ENCODE measurements at regions not wholly inside any gene's neighbourhood (a gene's known extent, or its start where the extent isn't known, plus 50 kb on each side); places are given as distances from the start of the nearest gene placed in this dataset.

DNA sequence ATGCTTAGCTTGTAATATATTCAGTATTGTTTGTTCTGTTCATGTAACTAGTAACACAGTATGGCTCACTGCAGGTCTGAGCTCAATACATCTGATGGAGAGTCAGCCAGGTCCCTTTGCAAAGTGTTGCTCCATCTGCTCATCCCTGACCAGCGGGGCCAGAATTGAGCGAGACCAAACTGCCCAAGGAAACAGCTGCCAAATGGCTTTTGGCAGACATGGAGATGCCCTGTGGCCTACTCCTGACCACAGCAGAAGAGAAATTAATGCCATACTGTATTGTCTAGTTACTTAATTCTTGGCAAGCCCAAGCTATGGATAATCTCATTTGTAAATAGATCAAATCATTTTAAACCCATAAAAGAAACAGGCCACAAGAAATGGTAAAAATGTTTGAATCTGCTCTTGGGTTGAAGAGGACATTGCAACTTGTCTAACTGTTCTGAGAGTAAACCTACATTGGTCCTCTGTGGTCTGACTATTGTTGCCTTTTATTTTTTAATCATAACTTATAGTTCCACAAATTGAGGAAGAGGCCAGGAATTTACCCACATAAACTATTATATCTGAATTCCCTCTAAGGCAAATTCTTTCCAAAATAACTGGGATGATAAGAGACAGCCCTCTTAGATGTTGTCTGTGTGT, 209.5 kb downstream of the EBLN2 start:
- H3K79me2 ChIP-seq (ENCODE audit: low read depth) = no peaks in the 10 kb centered on the region
- H3K4me1 ChIP-seq = no peaks in the 10 kb centered on the region
- Mint-ChIP-seq H3K9me3 (peaks cover 4% of the 10 kb centered on the region), H3K27ac (no peak overlapping the region), H3K27me3 (ENCODE audit: insufficient read depth, low read depth) (peaks cover 7% of the 10 kb centered on the region), H3K4me3 (no peak overlapping the region), H3K4me1 (peaks cover 2% of the 10 kb centered on the region), H3K36me3 (no peaks in the 10 kb centered on the region)
- no peaks in the 10 kb centered on the region for H3K36me3 ChIP-seq
- no peak overlapping the region for H2AFZ ChIP-seq (replicated peaks)
- H3K27ac ChIP-seq = no peak overlapping the region
- no peaks in the 10 kb centered on the region for H3K27me3 ChIP-seq
- H3F3A ChIP-seq (ENCODE audit: low read depth) = no peaks in the 10 kb centered on the region
- no peak overlapping the region for H3K4me2 ChIP-seq
- H4K20me1 ChIP-seq (ENCODE audit: low read depth) = no peaks in the 10 kb centered on the region
- DNase-seq (ENCODE audit: low spot score) = no peak
- H3K9me3 ChIP-seq (ENCODE audit: low read depth) = no peaks in the 10 kb centered on the region
- no peak overlapping the region for H3K4me3 ChIP-seq
- H3K9ac ChIP-seq = no peak overlapping the region
- no peak for TF ChIP-seq EZH2phosphoT487 (IDR thresholded peaks at IDR 0.05)
- TF ChIP-seq, protein P1, sequence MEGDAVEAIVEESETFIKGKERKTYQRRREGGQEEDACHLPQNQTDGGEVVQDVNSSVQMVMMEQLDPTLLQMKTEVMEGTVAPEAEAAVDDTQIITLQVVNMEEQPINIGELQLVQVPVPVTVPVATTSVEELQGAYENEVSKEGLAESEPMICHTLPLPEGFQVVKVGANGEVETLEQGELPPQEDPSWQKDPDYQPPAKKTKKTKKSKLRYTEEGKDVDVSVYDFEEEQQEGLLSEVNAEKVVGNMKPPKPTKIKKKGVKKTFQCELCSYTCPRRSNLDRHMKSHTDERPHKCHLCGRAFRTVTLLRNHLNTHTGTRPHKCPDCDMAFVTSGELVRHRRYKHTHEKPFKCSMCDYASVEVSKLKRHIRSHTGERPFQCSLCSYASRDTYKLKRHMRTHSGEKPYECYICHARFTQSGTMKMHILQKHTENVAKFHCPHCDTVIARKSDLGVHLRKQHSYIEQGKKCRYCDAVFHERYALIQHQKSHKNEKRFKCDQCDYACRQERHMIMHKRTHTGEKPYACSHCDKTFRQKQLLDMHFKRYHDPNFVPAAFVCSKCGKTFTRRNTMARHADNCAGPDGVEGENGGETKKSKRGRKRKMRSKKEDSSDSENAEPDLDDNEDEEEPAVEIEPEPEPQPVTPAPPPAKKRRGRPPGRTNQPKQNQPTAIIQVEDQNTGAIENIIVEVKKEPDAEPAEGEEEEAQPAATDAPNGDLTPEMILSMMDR (IDR thresholded peaks at IDR 0.05) = no peak
- TF ChIP-seq EZH2 (IDR thresholded peaks at IDR 0.05) = no peak

DNA sequence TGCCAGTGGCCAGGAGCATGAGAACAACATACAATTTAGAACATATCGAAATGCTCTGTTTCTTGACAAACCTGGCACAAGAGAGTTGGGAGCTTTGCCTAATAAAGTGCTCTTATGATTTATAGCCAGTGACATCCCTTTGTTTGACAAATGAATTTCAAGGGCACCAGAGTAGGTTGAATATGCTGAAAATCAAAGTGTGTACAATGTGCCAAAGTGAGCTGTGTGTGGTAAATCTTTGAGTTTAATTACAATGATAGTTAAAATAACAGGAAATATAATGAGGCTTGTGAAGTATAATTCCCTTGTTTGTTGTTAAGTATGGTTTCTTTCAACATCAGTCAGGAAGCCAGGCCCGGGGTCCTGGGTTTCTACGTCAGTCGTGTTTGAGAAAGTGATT, 211.9 kb downstream of the EBLN2 start:
- Histone ChIP-seq H3K4me3 (no peak overlapping the region), H4K20me1 (ENCODE audit: low read depth) (no peaks in the 10 kb centered on the region), H3K36me3 (no peaks in the 10 kb centered on the region), H3K27ac (no peak overlapping the region), H3F3A (ENCODE audit: low read depth) (no peaks in the 10 kb centered on the region), H3K4me2 (no peak overlapping the region), H3K9me3 (ENCODE audit: low read depth) (no peaks in the 10 kb centered on the region), H2AFZ (replicated peaks) (no peak overlapping the region), H3K4me1 (no peaks in the 10 kb centered on the region), H3K27me3 (no peaks in the 10 kb centered on the region), H3K9ac (no peak overlapping the region), H3K79me2 (ENCODE audit: low read depth) (no peaks in the 10 kb centered on the region)
- TF ChIP-seq EZH2phosphoT487 (IDR thresholded peaks at IDR 0.05) (no peak), EZH2 (IDR thresholded peaks at IDR 0.05) (no peak)
- TF ChIP-seq, protein P1 (IDR thresholded peaks at IDR 0.05) = no peak
- Mint-ChIP-seq H3K4me3 (no peak overlapping the region), H3K36me3 (no peaks in the 10 kb centered on the region), H3K4me1 (peaks cover 2% of the 10 kb centered on the region), H3K9me3 (no peaks in the 10 kb centered on the region), H3K27ac (no peak overlapping the region), H3K27me3 (ENCODE audit: insufficient read depth, low read depth) (peaks cover 10% of the 10 kb centered on the region)
- DNase-seq (ENCODE audit: low spot score) = no peak

DNA sequence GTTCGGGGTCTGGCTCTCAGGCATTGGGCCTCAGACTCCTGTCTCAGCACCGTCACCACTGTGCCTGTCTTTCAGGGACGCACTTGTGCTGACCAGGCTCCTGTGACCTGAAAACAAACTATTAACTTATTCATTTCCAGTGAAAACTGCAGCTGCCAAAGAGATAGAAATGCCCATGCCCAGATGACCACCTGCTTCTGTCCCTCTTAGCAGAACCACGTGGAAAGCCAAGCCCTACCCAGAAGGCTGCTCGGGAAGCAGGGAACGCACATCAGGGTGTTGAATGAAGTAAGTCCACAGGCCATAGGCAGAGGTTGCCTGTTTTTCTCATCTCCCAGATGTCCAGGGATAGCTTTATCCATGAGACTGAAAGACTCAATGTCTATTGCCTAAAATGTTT, 219.3 kb downstream of the EBLN2 start:
- H3K9ac ChIP-seq = no peak overlapping the region
- TF ChIP-seq EZH2phosphoT487 (IDR thresholded peaks at IDR 0.05) = no peak
- no peak for TF ChIP-seq EZH2 (IDR thresholded peaks at IDR 0.05)
- TF ChIP-seq, protein P1 (IDR thresholded peaks at IDR 0.05) = no peak
- no peak overlapping the region for H3K4me2 ChIP-seq
- no peaks in the 10 kb centered on the region for H3F3A ChIP-seq (ENCODE audit: low read depth)
- H3K9me3 ChIP-seq (ENCODE audit: low read depth) = no peaks in the 10 kb centered on the region
- Mint-ChIP-seq H3K4me3 (no peak overlapping the region), H3K27me3 (ENCODE audit: insufficient read depth, low read depth) (peaks cover 6% of the 10 kb centered on the region), H3K27ac (no peak overlapping the region), H3K36me3 (no peaks in the 10 kb centered on the region), H3K4me1 (peaks cover 11% of the 10 kb centered on the region), H3K9me3 (no peaks in the 10 kb centered on the region)
- DNase-seq (ENCODE audit: low spot score) = no peak
- peaks cover 8% of the 10 kb centered on the region for H3K4me1 ChIP-seq
- H3K4me3 ChIP-seq = no peak overlapping the region
- H3K27ac ChIP-seq = no peak overlapping the region
- H4K20me1 ChIP-seq (ENCODE audit: low read depth) = no peaks in the 10 kb centered on the region
- no peaks in the 10 kb centered on the region for H3K79me2 ChIP-seq (ENCODE audit: low read depth)
- H2AFZ ChIP-seq (replicated peaks) = no peak overlapping the region
- no peaks in the 10 kb centered on the region for H3K27me3 ChIP-seq
- H3K36me3 ChIP-seq = no peaks in the 10 kb centered on the region

Measured in neural progenitor cell (in vitro differentiated cells).